ENCODE measurements at regions not wholly inside any gene's neighbourhood (a gene's known extent, or its start where the extent isn't known, plus 50 kb on each side); places are given as distances from the start of the nearest gene placed in this dataset.

DNA sequence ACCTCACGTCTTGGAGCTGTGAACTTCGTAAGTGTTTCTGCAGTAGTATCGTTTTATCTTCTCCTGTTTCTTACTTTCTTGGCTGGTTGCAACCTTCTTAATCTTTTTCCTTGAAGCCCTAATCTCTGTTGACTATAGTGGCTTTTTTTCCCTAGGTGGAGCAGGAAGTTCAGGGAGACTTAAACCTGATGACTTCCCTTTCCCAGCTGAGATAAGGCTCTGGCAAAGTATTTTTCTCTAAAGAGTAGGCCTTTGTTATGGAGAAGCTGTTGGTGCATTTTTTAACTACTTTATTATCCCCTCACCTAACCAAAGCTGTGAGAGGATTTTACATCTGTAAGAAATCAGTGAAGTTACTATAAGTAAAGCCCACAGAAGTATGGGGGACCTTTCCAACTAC lies 723.1 kb upstream of the RIOK2 start:
- TF ChIP-seq ZFP30 (CRISPR knock-in tag; IDR thresholded peaks at IDR 0.05) (no peak), ZNF565 (CRISPR knock-in tag; conservative IDR thresholded peaks at IDR 0.05; ENCODE audit: low read depth) (no peak), ARNTL (CRISPR knock-in tag; IDR thresholded peaks at IDR 0.05; ENCODE audit: borderline replicate concordance, low read depth) (no peak), ISL1 (CRISPR knock-in tag; IDR thresholded peaks at IDR 0.05) (no peak), TCF4 (CRISPR knock-in tag; IDR thresholded peaks at IDR 0.05; ENCODE audit: borderline replicate concordance) (no peak), ZNF8 (CRISPR knock-in tag; IDR thresholded peaks at IDR 0.05) (no peak), CSDC2 (CRISPR knock-in tag; IDR thresholded peaks at IDR 0.05) (no peak), GLIS3 (CRISPR knock-in tag; IDR thresholded peaks at IDR 0.05) (no peak), BACH2 (CRISPR knock-in tag; IDR thresholded peaks at IDR 0.05; ENCODE audit: borderline replicate concordance) (no peak), ESRRG (CRISPR knock-in tag; IDR thresholded peaks at IDR 0.05) (no peak), ZNF70 (CRISPR knock-in tag; IDR thresholded peaks at IDR 0.05) (no peak), OSR1 (CRISPR knock-in tag; IDR thresholded peaks at IDR 0.05) (no peak), RARB (CRISPR knock-in tag; IDR thresholded peaks at IDR 0.05) (no peak), SNAI2 (CRISPR knock-in tag; IDR thresholded peaks at IDR 0.05) (no peak)
- TF ChIP-seq, protein P1, sequence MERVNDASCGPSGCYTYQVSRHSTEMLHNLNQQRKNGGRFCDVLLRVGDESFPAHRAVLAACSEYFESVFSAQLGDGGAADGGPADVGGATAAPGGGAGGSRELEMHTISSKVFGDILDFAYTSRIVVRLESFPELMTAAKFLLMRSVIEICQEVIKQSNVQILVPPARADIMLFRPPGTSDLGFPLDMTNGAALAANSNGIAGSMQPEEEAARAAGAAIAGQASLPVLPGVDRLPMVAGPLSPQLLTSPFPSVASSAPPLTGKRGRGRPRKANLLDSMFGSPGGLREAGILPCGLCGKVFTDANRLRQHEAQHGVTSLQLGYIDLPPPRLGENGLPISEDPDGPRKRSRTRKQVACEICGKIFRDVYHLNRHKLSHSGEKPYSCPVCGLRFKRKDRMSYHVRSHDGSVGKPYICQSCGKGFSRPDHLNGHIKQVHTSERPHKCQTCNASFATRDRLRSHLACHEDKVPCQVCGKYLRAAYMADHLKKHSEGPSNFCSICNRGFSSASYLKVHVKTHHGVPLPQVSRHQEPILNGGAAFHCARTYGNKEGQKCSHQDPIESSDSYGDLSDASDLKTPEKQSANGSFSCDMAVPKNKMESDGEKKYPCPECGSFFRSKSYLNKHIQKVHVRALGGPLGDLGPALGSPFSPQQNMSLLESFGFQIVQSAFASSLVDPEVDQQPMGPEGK (CRISPR knock-in tag; IDR thresholded peaks at IDR 0.05; ENCODE audit: borderline replicate concordance) = no peak
- TF ChIP-seq, protein P2, sequence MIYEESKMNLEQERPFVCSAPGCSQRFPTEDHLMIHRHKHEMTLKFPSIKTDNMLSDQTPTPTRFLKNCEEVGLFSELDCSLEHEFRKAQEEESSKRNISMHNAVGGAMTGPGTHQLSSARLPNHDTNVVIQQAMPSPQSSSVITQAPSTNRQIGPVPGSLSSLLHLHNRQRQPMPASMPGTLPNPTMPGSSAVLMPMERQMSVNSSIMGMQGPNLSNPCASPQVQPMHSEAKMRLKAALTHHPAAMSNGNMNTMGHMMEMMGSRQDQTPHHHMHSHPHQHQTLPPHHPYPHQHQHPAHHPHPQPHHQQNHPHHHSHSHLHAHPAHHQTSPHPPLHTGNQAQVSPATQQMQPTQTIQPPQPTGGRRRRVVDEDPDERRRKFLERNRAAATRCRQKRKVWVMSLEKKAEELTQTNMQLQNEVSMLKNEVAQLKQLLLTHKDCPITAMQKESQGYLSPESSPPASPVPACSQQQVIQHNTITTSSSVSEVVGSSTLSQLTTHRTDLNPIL (CRISPR knock-in tag; IDR thresholded peaks at IDR 0.05; ENCODE audit: low read depth) = no peak
- TF ChIP-seq, protein P3, sequence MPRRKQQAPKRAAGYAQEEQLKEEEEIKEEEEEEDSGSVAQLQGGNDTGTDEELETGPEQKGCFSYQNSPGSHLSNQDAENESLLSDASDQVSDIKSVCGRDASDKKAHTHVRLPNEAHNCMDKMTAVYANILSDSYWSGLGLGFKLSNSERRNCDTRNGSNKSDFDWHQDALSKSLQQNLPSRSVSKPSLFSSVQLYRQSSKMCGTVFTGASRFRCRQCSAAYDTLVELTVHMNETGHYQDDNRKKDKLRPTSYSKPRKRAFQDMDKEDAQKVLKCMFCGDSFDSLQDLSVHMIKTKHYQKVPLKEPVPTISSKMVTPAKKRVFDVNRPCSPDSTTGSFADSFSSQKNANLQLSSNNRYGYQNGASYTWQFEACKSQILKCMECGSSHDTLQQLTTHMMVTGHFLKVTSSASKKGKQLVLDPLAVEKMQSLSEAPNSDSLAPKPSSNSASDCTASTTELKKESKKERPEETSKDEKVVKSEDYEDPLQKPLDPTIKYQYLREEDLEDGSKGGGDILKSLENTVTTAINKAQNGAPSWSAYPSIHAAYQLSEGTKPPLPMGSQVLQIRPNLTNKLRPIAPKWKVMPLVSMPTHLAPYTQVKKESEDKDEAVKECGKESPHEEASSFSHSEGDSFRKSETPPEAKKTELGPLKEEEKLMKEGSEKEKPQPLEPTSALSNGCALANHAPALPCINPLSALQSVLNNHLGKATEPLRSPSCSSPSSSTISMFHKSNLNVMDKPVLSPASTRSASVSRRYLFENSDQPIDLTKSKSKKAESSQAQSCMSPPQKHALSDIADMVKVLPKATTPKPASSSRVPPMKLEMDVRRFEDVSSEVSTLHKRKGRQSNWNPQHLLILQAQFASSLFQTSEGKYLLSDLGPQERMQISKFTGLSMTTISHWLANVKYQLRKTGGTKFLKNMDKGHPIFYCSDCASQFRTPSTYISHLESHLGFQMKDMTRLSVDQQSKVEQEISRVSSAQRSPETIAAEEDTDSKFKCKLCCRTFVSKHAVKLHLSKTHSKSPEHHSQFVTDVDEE (CRISPR knock-in tag; IDR thresholded peaks at IDR 0.05) = no peak
- TF ChIP-seq, protein P4, sequence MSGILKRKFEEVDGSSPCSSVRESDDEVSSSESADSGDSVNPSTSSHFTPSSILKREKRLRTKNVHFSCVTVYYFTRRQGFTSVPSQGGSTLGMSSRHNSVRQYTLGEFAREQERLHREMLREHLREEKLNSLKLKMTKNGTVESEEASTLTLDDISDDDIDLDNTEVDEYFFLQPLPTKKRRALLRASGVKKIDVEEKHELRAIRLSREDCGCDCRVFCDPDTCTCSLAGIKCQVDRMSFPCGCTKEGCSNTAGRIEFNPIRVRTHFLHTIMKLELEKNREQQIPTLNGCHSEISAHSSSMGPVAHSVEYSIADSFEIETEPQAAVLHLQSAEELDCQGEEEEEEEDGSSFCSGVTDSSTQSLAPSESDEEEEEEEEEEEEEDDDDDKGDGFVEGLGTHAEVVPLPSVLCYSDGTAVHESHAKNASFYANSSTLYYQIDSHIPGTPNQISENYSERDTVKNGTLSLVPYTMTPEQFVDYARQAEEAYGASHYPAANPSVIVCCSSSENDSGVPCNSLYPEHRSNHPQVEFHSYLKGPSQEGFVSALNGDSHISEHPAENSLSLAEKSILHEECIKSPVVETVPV (CRISPR knock-in tag; IDR thresholded peaks at IDR 0.05) = no peak
- no peak for ATAC-seq

DNA sequence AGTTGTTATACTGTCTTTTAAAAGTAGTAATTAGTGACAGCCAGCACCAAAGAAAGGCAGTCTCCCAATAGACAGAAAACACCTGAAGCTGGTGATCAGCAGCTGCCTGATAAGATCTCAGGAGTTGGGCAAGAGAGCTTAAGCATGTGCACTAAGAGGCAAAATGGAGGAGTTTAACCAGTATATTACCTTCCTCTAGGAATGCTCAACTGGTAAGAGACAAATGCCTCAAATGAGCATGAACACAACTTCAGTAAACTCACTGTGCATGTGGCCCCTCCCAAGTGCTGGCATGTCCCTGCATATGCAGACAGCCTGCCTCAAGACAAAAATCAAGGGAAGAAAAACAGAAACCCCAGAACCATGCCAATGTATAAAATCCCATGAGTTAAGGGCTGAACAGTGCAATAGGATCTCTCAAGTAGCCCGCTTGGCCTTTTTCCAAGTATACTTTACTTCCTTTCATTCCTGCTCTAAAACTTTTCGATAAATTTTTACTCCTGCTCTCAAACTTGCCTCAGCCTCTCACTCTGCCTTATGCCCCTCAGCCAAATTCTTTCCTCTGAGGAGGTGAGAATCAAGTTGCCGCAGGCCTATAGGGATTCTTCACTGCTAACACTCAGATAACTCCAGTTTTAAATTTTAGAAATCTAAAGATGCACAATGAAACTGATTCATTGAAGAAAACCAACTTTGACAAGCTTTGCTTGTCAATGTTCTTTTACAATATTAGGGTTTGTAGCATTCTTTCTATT lies 724.8 kb upstream of the RIOK2 start:
- no peak for ATAC-seq
- TF ChIP-seq, protein P5, sequence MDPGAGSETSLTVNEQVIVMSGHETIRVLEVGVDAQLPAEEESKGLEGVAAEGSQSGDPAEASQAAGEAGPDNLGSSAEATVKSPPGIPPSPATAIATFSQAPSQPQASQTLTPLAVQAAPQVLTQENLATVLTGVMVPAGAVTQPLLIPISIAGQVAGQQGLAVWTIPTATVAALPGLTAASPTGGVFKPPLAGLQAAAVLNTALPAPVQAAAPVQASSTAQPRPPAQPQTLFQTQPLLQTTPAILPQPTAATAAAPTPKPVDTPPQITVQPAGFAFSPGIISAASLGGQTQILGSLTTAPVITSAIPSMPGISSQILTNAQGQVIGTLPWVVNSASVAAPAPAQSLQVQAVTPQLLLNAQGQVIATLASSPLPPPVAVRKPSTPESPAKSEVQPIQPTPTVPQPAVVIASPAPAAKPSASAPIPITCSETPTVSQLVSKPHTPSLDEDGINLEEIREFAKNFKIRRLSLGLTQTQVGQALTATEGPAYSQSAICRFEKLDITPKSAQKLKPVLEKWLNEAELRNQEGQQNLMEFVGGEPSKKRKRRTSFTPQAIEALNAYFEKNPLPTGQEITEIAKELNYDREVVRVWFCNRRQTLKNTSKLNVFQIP (CRISPR knock-in tag; IDR thresholded peaks at IDR 0.05; ENCODE audit: borderline replicate concordance, low read depth) = no peak
- TF ChIP-seq ZNF565 (CRISPR knock-in tag; conservative IDR thresholded peaks at IDR 0.05; ENCODE audit: low read depth) (no peak), ZFP30 (CRISPR knock-in tag; IDR thresholded peaks at IDR 0.05) (no peak), ISL1 (CRISPR knock-in tag; IDR thresholded peaks at IDR 0.05) (no peak)

DNA sequence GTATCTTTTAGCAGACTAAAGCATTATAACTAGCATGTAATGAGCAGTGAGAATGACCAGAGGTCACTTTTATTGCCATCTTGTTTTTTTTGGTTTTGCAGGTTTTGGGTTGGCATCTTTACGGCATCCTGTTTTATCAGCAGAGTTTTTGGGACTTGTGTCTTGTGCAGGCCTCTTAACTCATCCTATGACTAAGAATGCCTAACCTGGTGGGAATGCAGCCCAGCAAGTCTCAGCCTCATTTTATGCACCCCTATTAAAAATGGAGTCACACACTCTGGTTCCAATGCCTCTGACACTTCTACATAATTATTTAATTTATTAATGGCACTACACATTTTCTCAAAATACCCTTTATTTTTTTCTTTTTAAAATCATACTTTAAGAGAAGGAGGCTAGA lies 726.5 kb upstream of the RIOK2 start:
- no peak for TF ChIP-seq TOX (CRISPR knock-in tag; IDR thresholded peaks at IDR 0.05; ENCODE audit: borderline replicate concordance)
- TF ChIP-seq ISL1 (CRISPR knock-in tag; IDR thresholded peaks at IDR 0.05) = no peak
- TF ChIP-seq OSR1 (CRISPR knock-in tag; IDR thresholded peaks at IDR 0.05) = no peak
- TF ChIP-seq, protein P3 (CRISPR knock-in tag; IDR thresholded peaks at IDR 0.05) = no peak
- ATAC-seq = no peak
